GM12892 (cell line): ENCODE measurements at regions not wholly inside any gene's neighbourhood (a gene's known extent, or its start where the extent isn't known, plus 50 kb on each side); places are given as distances from the start of the nearest gene placed in this dataset.

ENCODE experiments used
- DNase-seq: peaks from one replicate; pipeline ENCODE4 v3.0.0; 2011; ENCODE audit not compliant: insufficient read length
- FAIRE-seq: peaks from 2 replicates; lab custom pipeline; 2011; peaks lifted over from hg19 to GRCh38; lab: Jason Lieb, UNC
- POLR2A ChIP-seq: IDR thresholded peaks from 2 replicates; pipeline ENCODE4 v1.6.1; 2011; ENCODE audit warnings: low read depth, low read length, control low read depth
- POLR2AphosphoS5 ChIP-seq: IDR thresholded peaks from 2 replicates; pipeline ENCODE4 v1.6.1; 2011; ENCODE audit warnings: low read depth, low read length, control low read depth
- TAF1 ChIP-seq: IDR thresholded peaks from 2 replicates; pipeline ENCODE4 v1.6.1; 2011; ENCODE audit warnings: low read depth, mild to moderate bottlenecking, control low read depth, low read length, borderline replicate concordance

DNA sequence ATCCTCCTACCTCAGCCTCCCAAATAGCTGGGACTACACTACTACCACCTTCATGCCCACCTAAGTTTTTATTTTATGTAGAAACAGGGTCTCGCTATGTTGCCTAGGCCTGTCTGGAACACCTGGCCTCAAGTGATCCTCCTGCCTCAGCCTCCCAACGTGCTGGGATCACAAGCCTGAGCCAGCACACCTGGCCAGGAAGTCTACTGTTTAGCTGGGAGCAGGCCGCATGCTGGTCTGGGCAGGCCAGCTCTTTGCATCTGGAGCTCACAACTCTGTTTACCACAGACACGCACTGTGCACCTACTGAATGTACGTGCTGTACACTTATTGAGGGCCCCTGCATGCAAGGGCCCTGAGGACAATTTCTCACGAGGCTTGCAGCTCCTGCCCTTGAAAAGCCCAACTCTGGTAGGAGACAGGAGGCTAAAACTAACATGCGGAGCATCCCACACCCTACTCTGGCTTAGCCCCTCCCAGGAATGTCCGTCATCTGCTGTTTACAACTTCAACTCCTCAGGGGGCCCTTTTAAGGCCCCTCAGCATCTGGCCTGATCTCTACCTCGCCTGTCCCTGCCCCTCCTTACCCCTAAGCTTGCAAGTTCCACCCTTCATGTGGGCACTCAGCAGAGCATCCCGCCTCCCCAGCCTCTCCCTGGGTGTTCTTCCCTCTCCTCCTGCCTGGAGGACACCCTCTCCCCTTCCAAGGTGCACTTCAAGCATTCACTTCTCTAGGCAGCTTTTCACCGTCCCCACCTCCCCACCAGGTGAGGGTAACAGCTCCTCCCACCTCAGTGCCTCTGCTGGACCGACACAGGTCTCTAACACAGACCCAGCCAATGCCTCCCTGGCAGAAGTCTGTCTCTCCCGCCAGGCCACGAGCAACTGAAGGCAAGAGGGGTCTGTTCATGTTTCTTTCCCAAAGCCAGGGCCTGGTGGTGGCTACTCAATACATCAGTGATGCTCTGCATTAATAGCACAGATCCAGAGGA lies 114.2 kb upstream of the UQCRFS1 start:
- TF ChIP-seq POLR2AphosphoS5 (no peak), TAF1 (no peak), POLR2A (no peak)
- DNase-seq = no peak
- no peak for FAIRE-seq

DNA sequence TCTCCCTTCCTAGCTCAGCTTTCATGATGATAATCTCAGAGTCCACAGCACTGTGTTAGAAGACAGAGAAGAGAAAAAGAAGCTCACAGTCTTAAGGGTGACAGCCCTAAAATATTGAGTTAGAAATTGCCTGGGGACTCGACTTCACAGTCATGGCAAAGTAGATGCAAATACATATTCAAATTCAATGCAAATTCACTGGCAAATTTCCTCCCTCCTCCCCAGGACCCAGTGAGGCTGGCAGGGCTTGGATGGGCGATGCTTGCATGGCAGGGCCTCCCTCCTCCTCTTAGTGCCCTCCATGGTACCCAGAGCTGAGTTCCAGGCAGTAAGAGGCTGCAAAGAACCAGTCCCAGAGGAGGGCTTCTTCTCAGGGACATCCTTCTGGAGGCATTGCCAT lies 115.6 kb upstream of the UQCRFS1 start:
- FAIRE-seq (no peak), DNase-seq (no peak)
- TF ChIP-seq POLR2AphosphoS5 = no peak
- TF ChIP-seq TAF1 = no peak
- TF ChIP-seq POLR2A = no peak

DNA sequence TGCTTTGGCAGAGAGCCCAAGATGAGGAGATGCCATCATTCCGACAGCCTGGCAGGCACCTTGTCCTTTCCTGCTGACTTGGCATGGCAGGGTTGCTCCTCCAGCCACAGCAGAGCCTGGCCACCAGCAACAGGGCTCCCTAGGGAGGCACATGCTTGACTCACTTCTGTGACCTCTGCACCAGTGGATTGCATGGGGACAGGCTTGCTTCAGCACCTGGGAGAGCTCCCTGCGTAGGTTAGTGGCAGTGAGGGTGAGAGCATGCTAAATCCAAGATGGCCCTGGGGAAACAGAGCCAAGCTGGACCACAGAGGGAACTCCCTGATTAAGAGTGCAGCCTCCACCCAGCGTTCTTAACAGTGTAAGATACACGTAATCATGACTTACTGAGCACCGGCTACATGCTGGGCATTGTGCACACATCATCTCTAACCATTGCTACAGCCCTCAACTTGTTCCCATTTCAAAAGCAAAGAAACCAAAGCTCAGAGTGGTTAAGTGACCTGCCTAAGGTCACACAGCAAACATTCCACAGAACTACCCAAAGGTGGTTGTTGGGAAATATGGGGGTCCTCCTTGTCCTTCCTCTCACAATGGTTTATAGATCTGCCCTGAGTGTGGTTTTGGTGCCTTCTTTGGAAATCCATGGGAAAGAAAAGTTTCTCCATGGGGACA lies 116.6 kb upstream of the UQCRFS1 start:
- DNase-seq = no peak
- FAIRE-seq = no peak

DNA sequence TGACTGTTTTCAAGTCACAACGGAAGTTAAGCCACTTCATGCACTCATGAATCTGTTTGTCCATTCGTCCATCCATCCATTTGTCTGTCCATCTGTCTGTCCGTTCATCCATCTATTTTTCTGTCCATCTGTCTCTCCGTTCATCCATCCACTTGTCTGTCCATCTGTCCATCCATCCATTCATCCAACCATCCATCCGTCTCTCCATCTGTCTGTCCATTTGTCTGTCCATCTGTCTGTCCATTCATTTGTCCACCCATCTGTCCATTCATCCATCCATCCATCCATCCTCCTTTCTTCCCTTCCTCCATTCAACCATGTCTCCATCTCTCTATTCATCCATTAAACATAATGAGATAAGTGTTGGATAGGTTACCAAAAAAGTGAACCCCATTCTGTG lies 123.5 kb upstream of the UQCRFS1 start:
- TF ChIP-seq POLR2AphosphoS5 (no peak), TAF1 (no peak), POLR2A (no peak)
- FAIRE-seq (no peak), DNase-seq (no peak)

More for the DNA sequence above, 116.6 kb upstream of the UQCRFS1 start:
- TF ChIP-seq POLR2AphosphoS5 (no peak), POLR2A (no peak), TAF1 (no peak)

DNA sequence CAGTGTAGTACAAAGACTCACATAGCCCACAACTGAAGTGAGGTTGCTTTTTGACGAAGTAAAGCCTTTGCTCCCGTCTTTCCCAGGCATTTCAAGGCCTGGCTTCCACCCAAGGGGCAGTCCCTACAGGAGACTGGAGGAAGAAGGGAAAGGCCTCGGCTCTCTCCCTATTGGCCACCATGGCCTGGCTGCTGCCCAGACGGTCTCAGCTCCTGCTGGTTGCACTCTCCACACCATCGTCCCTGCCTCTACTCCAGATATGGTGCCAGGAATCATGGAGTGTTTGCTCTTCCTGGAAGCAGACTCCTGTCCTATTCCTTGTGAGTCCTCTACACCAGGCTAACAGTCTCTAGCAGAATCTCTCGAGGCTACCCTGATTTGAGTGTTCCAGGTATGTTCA lies 124.1 kb upstream of the UQCRFS1 start:
- FAIRE-seq = no peak
- DNase-seq = no peak
- TF ChIP-seq TAF1 (no peak), POLR2A (no peak), POLR2AphosphoS5 (no peak)

DNA sequence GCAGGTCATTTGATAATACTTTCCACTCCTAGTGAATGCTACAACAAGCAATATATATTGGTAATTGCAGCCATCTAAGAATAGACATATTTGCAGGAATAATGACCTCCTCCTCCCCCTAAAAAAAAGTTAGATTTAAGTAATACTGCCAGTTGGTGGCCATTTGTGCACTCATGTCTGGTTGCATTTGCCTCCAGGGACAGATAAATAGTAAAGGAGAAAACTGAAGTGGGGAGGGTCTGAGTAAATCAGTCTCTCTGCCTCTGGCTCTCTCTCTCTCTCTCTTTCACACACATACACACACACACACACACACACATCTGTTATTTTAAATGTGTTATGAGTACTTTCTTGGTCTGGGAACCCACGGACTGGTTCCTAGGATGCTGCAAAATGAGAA lies 125.5 kb upstream of the UQCRFS1 start:
- DNase-seq (no peak), FAIRE-seq (no peak)
- TF ChIP-seq POLR2A (no peak), POLR2AphosphoS5 (no peak), TAF1 (no peak)

DNA sequence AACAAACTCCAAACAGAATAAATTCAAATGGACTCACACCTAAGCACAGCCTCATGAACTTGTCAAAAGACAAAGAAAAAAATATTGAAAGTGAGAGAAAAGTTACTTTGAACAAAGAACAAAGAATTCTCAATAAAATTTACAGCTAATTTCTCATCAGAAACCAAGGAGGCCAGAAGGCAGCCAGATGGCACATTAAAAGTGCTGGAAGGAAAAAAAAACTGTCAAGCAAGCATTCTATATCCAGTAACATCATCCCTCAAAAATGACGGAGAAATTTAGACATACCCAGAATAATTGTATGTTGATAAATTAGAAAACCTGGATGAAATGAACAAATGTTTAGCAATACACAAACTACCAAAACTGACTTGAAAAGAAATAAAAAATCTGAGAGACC lies 129.8 kb upstream of the UQCRFS1 start:
- DNase-seq (no peak), FAIRE-seq (no peak)
- no peak for TF ChIP-seq POLR2A
- TF ChIP-seq POLR2AphosphoS5 = no peak
- TF ChIP-seq TAF1 = no peak

DNA sequence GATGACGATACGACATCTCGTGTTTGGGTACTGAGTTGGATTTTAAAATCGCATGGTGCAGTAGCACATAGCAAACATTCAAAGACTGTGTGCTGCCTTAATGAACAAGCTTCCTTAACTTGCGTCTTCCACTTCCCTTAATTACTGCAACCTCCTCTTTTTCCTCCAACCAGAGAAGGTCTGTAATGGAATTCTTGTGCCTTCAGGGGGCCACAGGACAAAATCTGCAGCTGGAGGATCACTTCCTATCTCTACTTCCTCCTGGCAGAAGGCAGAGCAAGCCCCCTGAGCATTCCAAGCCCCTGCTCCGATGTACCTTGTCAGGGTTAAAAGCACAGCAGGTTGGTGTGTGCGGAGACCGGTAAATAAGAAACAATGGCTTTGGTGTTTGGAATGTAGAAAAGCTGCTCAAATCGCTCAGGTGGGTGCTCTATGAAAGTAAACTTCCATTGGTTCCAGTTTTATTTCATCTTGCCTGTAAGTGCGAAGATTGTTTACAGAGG lies 151.3 kb upstream of the UQCRFS1 start:
- TF ChIP-seq TAF1 = no peak
- no peak for TF ChIP-seq POLR2A
- TF ChIP-seq POLR2AphosphoS5 = no peak
- DNase-seq (no peak), FAIRE-seq (no peak)

DNA sequence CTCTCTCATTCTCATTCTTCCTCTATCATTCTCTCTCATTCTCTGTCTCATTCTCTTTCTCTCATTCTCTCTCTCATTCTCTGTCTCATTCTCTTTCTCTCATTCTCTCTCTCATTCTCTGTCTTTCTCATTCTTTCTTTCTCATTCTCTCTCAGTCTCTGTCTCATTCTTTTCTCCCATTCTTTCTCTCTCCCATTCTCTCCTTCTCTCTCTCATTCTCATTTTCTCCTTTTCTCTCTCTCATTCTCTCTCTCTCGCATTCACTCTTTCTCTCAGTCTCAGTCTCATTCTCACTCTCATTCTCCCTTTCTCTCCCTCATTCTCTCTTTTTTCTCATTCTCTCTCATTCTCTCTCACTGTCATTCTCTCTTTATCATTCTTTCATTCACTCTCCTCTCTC lies 152.0 kb upstream of the UQCRFS1 start:
- TF ChIP-seq POLR2A (no peak), TAF1 (no peak), POLR2AphosphoS5 (no peak)
- FAIRE-seq = no peak
- DNase-seq = no peak

DNA sequence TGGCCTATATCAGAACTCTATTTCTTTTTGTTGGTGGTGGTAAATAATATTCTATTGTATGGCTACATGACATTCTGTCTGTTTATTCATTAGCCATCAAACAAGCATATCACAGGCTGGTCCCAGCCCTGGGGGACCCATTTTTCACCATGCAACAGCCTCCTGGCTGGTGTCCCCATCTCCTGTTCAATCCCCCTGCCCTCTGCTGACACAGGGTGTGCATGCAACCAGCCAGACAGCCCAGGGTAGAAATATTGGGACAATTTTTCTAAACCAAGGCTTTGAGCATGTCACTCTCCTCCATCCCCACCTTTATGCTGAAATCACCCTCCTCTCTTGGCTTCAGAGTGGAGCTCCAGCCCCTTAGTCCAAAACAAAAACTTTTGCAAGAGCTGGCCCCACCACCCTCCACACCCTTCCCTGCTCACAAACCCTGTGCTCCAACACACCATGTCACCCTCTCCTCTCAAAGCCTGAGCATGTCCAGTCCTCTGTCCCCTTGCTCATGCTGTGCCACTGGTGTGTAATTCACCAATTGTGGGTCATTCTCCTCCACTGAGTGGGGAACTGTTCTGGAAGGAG lies 153.0 kb upstream of the UQCRFS1 start:
- no peak for FAIRE-seq
- TF ChIP-seq POLR2AphosphoS5 = no peak
- no peak for DNase-seq

DNA sequence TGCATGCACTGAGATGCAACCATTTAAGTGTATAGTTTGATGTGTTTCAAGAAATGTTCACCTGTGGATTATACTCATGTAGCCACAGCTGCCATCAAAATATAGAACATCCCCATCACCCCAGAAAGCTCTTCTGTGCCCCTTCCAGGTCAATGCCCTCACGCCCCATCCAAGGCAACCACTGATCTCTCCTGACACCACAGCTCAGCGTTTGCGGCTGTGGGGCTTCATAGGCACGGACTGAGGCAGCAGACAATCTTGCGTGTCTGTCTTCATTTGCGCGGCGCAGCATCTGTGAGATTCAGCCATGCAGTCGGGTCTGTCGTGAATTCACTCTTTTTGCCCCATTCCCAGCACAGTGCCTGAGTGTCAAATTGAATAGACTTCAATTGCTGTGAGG lies 153.8 kb upstream of the UQCRFS1 start:
- TF ChIP-seq POLR2A (no peak), POLR2AphosphoS5 (no peak), TAF1 (no peak)
- FAIRE-seq = no peak
- DNase-seq = no peak

DNA sequence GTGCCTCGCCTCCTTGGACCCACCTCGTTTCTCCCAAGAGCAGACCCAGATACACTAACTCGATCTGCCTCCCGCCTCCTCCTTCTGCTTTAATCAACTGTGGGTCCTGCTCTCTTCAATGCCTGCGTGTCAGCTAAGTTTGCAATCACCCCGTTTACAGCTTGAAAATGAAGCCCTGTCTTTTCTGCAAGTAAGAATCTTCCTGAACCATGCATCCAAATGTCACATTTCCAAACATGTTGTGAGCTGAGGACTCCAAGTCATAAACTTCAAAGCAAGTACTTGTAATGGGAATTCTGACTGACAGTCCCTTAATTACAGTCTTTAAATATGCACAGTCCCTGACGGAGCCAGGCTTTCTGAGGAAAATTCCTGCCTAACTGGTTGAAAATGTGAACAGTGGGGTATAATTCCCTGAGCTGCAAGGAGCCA lies 154.9 kb upstream of the UQCRFS1 start:
- FAIRE-seq (no peak), DNase-seq (no peak)
- no peak for TF ChIP-seq TAF1
- no peak for TF ChIP-seq POLR2A
- no peak for TF ChIP-seq POLR2AphosphoS5
